Iris pigment epithelial cell (primary cell): ENCODE measurements at regions not wholly inside any gene's neighbourhood (a gene's known extent, or its start where the extent isn't known, plus 50 kb on each side); places are given as distances from the start of the nearest gene placed in this dataset.

ENCODE experiments used
- DNase-seq: peaks from one replicate; pipeline ENCODE4 v3.0.0-alpha.2; 2011; ENCODE audit warnings: low read depth

DNA sequence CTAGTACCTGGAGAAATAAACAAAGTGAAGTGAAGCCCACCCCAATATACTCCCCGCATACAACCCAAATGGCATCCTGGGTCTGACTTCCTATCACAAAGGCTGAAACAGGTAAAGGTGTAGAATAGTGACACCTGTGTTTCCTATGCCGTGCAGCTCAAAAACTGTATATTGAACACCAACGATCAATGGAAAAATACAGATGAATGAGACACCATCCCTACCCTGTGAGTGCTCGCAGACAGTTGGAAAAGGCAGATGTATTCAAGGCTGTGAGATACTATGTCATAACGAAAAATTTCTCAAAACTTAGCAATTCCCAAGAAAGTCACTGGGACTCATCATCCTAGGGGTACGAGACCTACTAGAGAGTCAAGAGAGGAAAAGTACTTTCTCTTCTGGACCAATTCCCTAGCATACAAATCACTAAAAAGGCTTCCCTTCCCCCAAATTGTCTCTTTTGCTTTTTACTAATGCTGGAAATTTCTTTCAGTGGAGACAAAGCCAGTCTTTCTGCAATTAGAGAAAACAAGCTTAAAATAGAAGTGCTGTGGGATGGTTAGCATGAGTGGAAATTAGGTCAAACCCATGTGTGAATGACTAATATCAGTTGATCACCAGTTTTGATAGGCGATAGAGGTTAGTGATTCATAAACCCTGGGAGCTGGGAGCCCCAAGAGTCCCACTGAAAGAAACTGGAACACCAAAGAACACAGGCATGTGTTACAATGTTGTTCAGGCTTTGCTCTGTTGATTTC, 249.7 kb downstream of the SPTSSA start:
- peak; percentile 35 for DNase-seq

DNA sequence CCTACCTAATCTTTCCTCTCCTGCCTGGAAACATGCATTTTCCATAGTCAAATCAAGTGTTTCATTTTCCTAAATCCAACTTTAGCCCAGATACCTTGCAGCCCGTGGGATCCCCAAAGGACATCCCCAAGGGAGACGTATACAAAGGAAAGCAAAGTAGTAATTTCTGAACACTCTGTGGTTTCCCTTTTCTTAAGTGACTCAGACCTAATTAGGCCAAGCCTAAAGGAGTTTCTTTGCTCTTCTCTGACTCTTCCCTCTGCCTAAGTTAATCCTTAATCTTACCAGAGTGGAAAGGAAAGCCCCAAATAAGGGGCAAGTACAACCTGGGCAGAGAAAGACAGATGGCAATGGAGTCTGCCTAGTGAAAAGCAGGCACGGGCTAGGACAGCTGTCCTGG, 250.3 kb downstream of the SPTSSA start:
- DNase-seq, result peak; percentile 12

DNA sequence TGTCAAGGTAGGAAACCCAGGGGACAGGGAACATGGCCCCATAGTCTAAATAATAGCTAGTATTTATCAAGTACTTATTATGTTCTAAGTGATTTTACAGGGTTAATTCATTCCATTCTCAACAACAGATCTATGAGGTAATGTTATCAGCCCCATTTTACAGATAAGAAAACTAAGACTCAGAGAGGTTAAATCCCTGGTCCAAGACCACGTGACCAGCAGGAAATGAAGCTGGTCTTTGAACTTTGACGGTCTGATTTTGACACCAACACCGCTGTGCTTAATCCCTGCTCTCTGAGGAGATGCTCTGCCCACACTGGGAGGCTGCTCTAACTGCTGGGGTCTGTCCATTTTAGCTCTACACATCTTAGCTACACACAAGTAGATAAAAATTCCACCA, 253.5 kb downstream of the SPTSSA start:
- no peak for DNase-seq

DNA sequence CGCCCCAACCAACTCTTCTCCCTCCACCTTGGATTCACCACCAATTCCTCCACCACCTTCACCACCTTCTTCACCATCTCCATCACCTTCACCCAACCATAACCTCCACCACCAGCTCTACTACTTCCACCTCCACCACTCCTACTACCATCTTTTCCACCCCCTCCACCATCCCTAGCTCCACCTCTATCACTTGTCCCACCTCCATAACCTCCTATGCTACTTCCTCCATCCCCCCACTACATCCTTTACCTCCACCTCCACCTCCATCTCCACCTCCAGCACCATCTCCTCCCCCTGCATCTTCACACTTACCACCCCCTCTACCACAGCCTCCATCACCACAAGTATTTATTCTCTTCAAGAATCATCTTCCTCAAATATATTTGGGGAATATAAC, 254.9 kb upstream of the EGLN3 start:
- DNase-seq, result no peak

DNA sequence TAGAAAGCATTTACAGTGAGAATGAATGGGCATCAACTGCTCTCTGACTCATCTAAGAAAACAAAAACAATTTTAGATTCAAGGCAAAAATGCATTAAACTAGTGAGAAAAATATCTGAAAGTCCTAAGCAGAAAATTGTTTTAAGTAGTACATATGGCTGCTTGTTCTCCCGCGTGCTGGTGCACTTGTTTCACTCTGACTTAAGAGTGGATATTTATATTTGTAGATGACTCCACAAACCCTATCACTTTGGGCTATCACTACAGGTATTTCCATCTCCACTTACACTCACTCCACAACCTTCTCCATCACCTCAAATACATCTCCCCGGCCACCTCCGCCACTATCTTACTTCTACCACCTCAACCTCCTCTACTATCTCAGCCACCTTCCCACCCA, 253.9 kb upstream of the EGLN3 start:
- DNase-seq, result no peak

DNA sequence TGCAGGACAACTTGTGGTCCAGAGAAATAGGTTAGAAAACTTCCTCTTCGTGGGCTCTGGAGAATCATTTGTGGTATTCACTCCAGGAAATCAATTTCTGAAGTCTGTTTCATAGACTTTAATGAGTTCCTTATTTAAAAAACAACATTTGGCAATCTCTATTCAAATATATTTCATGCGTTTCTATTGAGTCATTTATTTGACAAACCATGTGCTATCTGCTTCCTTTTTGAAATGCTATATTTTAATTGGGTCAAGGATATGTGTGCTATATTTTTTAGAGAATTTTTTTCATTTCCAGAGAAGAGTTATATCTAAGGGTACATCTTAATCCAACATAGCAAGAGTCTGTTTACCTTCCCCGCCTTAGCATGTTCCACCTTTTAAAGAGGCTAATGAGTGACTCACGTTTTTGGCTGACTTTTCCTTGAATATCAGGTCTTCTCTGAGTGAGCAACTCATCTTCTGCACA, 252.4 kb upstream of the EGLN3 start:
- DNase-seq, result peak; percentile 49

DNA sequence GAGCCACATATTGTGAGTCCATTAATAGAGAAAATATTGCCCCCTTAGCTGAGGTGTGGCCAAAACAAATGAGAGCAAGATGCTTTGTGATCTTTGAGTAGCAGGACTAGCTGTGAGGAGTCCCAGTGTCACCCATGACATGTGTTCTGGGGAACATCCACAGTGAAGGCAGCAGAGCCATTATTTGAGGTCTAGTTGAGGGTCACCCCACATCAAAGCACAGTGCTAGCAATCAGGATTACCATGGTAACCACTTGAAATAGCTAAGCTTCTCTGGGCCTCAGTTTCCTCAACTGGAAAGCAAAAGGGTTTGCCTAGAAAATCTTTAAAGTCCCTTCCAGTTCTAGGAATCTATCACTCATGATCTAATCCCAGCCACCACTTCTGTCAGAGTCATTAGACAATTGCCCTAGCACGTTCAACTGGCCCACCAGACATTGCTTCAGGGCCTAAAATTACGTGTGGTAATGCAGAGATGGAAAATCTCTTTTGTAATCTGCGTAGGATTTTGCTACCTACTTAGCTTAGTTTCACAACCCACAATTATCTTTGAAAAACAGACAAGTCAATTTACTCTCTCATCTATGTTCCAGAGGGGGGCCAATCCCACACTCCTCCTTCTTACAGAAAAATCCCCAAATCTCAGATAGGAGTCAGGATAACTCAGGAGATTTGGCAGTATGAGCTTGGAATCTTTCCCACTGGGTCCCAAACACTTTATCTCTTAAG, 251.2 kb upstream of the EGLN3 start:
- DNase-seq, result no peak

DNA sequence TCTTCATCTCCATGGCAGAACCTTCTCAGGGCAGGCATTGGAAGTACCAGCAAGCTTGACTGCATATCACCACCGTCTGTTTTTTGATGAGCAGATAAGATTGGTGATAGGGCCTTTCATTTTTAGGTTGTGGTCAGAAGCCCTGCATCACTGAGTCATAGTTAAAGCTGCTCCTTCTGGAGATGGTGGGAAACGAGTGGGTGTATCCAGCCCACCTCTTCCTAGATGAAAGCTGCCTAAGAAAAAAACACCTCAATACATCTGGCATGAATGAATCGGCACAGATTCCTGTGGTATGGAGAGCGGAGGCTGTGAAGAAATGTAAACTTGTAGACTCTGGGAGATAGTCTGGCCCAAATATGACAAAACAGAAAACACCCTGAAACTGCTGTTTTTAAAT, 248.7 kb upstream of the EGLN3 start:
- peak; percentile 93 for DNase-seq

DNA sequence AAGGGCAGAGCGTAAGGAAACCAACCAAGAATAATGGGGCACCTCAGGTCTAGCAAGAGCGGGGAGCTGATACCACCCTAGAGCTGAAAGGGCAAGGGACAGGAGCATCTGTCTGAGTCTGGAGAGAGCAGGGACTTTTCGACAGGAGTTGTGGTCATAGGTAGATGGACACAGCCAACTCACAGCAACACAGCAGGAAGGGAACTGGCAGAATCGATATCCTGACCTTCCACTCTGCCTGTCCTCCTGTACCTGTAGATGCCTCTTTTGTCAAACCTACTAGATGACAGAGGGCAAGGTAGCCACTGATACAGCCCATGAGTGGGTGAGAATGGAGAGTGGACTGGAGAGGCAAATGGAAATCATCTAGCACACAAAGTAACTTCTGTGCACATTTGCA, 247.2 kb upstream of the EGLN3 start:
- DNase-seq, result no peak

DNA sequence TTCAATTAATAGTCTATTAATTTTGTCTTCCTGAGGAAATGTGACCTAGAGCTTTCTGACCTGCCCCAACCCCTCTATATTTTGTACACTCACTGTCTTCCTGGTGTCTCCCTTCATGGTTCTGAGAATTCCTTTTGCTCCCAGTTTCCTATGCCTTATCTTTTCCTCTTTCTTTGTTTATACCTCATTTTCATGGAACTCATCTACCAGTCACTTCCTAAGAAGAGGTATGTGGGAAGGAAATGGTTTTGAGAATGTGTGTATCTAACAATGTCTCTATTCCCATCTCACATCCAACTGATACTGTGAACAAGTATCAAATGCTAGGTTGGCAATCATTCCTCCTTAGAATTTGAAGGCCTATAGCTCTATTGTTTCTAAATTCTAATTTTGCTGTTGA, 245.1 kb upstream of the EGLN3 start:
- DNase-seq, result no peak

DNA sequence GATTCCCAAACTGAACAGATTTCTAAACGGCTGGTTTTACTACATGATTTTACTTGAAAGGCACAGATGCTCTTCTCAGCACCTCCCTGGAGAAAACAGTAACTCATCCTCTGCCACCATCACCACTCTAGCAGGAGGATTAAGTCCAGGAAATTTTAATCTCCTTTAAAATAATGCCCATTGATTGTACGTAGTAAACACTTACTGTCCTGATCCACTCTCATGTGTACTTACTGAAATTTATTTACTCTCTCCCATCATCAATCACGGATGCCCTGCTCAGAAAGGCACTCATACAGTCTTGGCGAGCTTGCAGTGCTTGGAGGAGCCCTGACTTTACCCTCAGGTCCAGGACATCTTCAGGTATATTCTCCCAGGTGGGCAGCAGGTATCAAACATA, 239.8 kb upstream of the EGLN3 start:
- DNase-seq, result no peak

DNA sequence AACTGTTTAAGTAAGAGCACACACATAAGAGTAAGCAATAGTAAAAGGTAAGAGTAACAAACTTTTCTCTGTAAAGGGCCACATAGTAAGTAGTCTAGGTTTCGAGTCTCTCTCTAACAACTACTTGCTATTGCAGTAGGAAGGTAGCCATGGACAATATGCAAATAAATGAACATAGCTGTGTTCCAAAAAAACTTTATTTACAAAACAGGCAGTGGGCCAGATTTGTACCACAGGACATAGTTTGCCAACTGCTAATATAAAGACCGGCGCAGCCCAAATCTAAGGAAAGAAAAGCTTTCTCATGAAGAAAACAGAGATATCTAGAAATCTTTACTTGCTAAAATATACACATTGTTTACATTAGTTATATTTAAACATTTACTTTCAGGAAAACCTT, 239.0 kb upstream of the EGLN3 start:
- no peak for DNase-seq

DNA sequence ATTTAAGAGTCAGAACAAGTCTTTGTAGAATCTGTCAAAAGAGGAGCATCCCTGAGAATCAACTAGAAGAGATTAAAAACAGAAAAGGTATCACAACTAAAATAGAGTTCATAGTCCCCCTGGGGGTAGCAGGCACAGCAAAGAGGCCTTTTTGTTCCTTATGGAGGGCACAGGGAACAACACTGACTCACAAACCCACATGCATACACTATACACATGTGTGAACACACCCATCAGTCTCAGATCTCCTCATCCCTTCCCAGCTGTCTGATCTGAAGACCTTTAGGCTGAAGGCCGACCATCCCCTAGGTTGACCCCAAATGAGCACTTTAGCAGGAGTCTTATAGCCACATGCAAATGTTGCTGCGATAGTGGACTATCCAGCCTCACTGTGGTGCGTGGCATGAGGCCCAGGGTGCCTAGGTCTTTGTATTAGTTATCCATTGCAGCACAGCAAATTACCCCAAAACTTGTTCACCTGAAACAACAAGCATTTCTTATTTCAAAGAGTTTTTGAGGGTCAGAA, 236.7 kb upstream of the EGLN3 start:
- no peak for DNase-seq

DNA sequence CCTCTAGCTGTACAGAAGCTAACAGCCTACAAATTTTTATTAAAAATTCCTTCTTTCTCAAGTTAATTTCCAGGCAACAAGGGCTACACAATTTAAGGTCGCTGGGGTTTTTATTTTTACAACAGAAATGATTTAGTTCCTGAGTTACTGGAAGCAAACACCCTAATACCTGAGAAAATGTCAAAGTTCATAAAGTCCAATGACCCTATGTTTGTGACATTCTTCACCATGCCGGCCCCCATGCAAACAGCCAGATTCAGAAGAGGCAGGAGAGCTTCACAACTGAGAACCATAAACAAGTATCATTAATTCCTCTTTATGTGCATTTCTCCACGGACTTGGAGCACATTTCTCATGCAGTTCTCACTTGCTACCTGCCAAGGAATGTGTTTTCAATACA, 236.2 kb upstream of the EGLN3 start:
- no peak for DNase-seq

DNA sequence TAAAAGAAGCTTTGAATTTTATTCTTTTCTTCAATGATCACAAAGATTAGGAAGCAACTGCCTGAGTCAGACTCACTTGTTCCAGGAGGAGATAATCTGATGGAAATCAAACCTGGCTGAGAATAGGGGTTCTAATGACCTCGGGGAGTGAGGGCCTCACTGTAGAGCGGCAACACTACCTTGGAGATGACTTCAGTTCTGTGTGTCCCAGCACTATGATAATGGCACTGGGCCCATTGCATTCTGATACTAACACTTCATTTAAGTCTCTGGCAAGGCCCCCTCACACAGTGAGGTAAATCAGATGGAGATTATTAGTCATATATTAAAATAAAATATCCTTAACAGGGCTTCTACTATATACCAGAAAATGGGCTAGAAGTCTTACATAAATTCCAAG, 233.3 kb upstream of the EGLN3 start:
- no peak for DNase-seq

DNA sequence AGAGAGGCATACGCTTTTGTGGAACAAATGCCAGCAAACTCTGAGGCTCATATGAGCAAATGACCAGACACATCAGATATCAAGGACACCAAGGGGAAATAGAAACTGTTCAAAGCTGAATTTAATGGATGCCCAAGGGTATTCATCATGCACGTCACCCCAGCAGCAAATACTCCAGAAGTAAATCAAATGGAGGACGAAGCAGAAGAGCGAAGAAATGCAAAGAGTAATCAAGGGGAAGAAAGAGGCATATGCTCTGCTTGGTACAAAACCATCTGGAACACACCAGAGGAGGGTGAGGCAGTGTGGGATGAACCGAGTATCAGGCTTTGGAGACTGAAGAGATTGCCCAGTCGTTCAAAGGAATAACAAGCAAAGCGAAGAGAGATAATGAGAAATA, 232.6 kb upstream of the EGLN3 start:
- no peak for DNase-seq

DNA sequence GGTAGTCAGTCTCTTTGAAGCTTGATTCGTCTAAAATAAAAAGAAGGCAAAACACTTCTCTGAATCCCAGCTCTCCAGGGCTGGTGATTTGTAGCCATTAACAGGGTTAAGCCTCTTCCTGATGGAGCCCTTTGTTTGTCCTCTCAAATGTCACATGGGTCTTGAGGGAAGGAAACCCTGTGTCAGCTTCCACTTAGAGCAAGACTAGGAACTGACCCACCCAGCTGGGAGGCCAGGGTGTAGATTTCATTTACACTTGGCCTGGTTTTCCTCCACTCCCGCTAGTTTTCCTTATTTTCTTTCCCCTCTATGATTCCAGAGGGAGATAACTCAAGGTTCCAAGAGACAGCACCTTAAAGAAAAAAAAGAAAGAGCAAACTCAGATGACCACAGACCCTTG, 230.5 kb upstream of the EGLN3 start:
- DNase-seq, result no peak

DNA sequence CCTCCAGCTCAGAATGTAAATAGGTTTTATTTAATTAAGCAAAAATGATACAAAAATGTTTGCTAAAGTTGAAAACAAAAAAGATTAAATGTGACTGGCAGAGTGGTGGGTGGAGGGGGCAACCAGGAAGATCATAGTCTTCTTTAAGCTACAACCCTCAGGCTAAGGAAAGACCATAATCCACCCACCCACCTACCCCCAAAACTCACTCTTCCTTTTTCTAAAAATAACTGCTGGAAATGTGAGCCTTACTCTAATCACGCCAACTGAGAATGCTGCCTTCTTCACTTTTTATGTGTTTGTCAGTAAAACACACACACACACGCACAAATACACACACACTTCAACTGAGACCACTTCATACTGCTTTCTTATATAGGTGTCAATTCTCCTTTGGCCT, 230.0 kb upstream of the EGLN3 start:
- DNase-seq, result no peak

DNA sequence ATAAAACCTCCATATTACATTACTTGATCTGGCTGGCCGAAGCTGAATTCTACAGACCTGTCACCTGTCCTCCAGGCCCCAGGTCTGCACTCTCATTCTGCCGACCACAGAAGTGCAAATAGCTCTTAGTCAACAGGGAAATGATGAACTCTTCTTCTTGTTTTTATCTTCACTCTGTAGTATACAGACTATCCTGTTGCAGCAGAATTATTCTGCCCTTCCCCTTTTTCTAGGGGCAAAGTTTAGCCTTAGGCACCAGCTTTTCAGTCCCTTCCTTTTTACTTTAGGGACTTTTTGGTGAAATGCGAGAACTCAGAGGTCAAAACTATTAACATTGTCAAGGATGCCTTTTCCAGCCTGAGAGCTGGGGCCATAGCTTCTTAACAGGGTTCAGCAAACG, 229.6 kb upstream of the EGLN3 start:
- DNase-seq, result no peak

DNA sequence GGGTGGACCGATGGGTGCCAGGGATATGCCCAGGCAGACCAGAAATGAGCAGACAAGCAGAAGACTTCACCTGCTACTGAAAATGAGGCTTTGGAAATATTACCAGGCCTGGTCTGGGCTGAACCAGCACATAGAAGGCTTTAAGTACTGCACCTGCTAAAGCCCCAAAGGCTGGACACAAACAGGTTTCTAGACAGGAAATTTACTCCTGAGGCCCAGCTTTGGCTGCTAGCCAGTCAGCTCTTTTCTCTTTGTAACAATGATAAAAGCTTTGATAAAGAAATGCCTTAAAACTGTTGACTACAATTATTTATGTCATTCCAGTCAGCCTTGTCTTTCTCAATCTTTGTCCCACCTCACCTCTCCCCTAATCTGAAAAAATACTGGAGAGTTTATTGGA, 228.9 kb upstream of the EGLN3 start:
- DNase-seq, result no peak

DNA sequence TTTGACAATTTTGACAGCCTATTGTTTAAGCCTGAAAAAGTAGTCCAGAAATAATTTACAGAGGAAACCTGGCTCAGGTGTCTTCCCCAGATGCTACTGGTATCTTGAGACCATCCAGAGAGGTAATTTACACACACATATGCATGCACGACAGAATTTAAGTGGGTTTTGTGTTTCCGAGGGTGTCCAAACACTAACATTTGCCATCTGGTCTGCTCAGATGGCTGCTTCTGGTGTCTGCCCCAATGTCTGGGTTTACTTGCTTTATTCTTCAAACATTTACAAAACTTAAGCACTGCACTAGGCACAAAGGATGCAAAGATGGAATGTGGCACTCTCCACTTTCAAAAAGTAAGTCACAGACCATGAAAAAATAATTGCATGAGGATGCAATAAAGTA, 226.6 kb upstream of the EGLN3 start:
- no peak for DNase-seq

DNA sequence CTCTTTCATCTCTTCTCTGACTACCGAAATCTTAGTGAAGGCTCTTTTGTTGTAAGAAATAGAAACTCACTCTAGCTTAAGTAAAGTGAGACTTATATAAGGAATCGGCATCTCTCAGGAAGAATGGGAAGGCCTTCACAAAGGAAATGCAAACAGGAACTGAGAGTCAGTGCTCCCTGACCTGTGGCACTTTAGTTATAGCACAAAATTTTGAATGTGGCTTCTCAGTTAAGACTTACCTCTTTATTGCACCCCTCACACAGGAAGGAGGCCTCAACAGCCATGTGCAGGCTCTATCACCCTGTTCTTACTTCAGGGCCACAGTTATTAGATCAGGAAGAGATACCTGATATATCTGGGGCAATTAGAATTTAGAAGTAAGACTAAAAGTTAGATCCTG, 224.7 kb upstream of the EGLN3 start:
- DNase-seq, result no peak

DNA sequence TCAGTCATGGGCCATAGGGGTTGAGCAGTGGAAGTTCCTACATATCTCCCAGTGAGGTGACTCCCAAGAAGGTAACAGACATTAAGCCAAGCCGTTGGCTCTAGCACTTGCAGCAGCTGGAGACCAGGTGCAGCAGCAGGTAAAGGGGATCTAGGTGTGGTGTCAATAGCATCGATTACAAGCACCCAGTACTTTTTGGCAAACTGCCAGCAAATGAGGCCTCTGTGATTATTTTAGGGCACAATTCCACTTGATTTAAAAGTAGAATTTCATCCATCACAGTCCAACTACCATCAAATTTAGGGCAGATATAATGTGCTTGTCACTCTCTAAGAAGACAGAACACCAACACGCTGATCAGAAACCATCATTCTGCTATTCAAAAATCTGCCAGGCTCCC, 224.1 kb upstream of the EGLN3 start:
- no peak for DNase-seq

DNA sequence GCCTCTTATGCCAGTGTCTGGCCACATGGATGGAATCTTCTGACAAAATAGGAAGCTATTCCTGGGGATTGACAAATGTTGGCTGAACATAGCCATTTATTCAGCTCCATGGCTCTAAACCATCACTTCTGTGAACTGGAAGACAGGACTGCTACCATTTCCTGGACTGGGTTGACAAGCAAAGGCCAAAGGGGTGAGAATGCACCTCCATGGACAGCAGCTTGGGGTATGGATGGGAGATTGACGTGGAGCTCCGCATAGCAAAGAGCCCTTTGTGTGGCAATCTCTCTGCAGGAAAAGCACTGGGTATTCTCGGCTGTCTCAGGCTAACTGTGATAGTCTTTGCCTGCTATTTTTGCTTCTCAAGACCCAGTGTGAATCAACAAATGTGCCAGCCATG, 223.0 kb upstream of the EGLN3 start:
- DNase-seq, result no peak
